CD14-positive monocyte (primary cell): ENCODE measurements at regions not wholly inside any gene's neighbourhood (a gene's known extent, or its start where the extent isn't known, plus 50 kb on each side); places are given as distances from the start of the nearest gene placed in this dataset.

Experiments
- DNase-seq, 3 donors: peaks; one replicate each; pipeline ENCODE4 v3.0.0-alpha.2; 2011 to 2022
- H2AFZ ChIP-seq: 2 replicates; pipeline ENCODE4 v1.6.0; 2012; ENCODE audit warnings: mild to moderate bottlenecking, low read depth, low read length, inconsistent platforms; ENCODE audit not compliant: insufficient read depth, poor library complexity, severe bottlenecking
- H3K27ac ChIP-seq, 2 donors: 1 replicate in 1 of 2; 2 replicates in 1 of 2; pipeline ENCODE4 v1.5.1; 2012 to 2013; ENCODE audit warnings: low read length in 2 of 2, control low read depth in 1 of 2, inconsistent platforms in 1 of 2, low read depth in 1 of 2, mild to moderate bottlenecking in 1 of 2
- H3K27me3 ChIP-seq, 2 donors: one replicate each; pipeline versions ENCODE4 v1.6.0 to v1.6.1; 2011 to 2013; ENCODE audit warnings: low read length in 2 of 2; ENCODE audit not compliant: control insufficient read depth in 2 of 2, insufficient read depth in 2 of 2
- H3K36me3 ChIP-seq, 2 donors: replicated peaks in 1 of 2; 1 replicate in 1 of 2; 2 replicates in 1 of 2; pipeline versions ENCODE4 v1.5.1 to v1.6.1; 2012 to 2013; ENCODE audit warnings: low read length in 2 of 2, control low read depth in 1 of 2, inconsistent platforms in 1 of 2, mild to moderate bottlenecking in 1 of 2; ENCODE audit not compliant: insufficient read depth in 2 of 2, control insufficient read depth in 1 of 2
- H3K4me1 ChIP-seq, 2 donors: 1 replicate in 1 of 2; 2 replicates in 1 of 2; pipeline versions ENCODE4 v1.5.1 to v1.6.1; 2012 to 2013; ENCODE audit warnings: low read length in 2 of 2, control low read depth in 1 of 2, inconsistent platforms in 1 of 2, mild to moderate bottlenecking in 1 of 2, moderate library complexity in 1 of 2; ENCODE audit not compliant: insufficient read depth in 2 of 2, control insufficient read depth in 1 of 2
- H3K4me2 ChIP-seq: replicated peaks from 2 replicates; pipeline ENCODE3; 2012; ENCODE audit warnings: low read length, moderate library complexity, mild to moderate bottlenecking; ENCODE audit not compliant: poor library complexity, severe bottlenecking; ENCODE audit errors: extremely low read depth
- H3K4me3 ChIP-seq, 3 experiments: fragments of 200-600 bp in 1 of 3; sonication (generic) in 1 of 3; replicated peaks in 1 of 3; 1 replicate in 2 of 3; 2 replicates in 1 of 3; pipeline ENCODE4 v1.5.1; 2011 to 2013; ENCODE audit warnings: low read length in 3 of 3, mild to moderate bottlenecking in 3 of 3, control low read depth in 2 of 3, low read depth in 2 of 3, inconsistent platforms in 1 of 3, moderate library complexity in 1 of 3
- H3K79me2 ChIP-seq: 2 replicates; pipeline ENCODE4 v1.6.0; 2012; ENCODE audit warnings: mild to moderate bottlenecking, control low read depth, inconsistent platforms, low read length, moderate library complexity; ENCODE audit not compliant: insufficient read depth
- H3K9ac ChIP-seq: 2 replicates; pipeline ENCODE4 v1.6.0; 2017; ENCODE audit warnings: low read length, mild to moderate bottlenecking; ENCODE audit not compliant: insufficient read depth, poor library complexity, severe bottlenecking
- H3K9me3 ChIP-seq, 2 donors: replicated peaks in 1 of 2; 1 replicate in 1 of 2; 2 replicates in 1 of 2; pipeline versions ENCODE4 v1.5.1 to v1.6.1; 2012 to 2013; ENCODE audit warnings: low read length in 2 of 2, control low read depth in 1 of 2; ENCODE audit not compliant: control insufficient read depth in 1 of 2, insufficient read depth in 1 of 2
- H4K20me1 ChIP-seq: 2 replicates; pipeline ENCODE4 v1.6.0; 2012; ENCODE audit warnings: mild to moderate bottlenecking, low read length, control low read depth, moderate library complexity; ENCODE audit not compliant: insufficient read depth
- H3K27ac Mint-ChIP-seq, 7 donors: one replicate each; pipeline ENCODE4 v1.8.0; 2020; ENCODE audit warnings: mild to moderate bottlenecking in 7 of 7, mixed read lengths in 7 of 7, moderate library complexity in 6 of 7, inconsistent platforms in 2 of 7
- H3K27me3 Mint-ChIP-seq, 3 donors: one replicate each; pipeline ENCODE4 v1.8.0; 2021 to 2022; ENCODE audit warnings: low read depth in 3 of 3, mild to moderate bottlenecking in 3 of 3, mixed read lengths in 3 of 3, moderate library complexity in 3 of 3, inconsistent platforms in 1 of 3
- H3K36me3 Mint-ChIP-seq, 2 donors: one replicate each; pipeline ENCODE4 v1.8.0; 2020; ENCODE audit warnings: mixed read lengths in 2 of 2, inconsistent platforms in 1 of 2, mild to moderate bottlenecking in 1 of 2
- H3K4me1 Mint-ChIP-seq: one replicate; pipeline ENCODE4 v1.8.0; 2020; ENCODE audit warnings: mild to moderate bottlenecking, mixed read lengths
- H3K4me3 Mint-ChIP-seq, 2 donors: one replicate each; pipeline ENCODE4 v1.8.0; 2020; ENCODE audit warnings: mild to moderate bottlenecking in 2 of 2, mixed read lengths in 2 of 2, moderate library complexity in 1 of 2
- H3K9me3 Mint-ChIP-seq, 7 donors: one replicate each; pipeline ENCODE4 v1.8.0; 2020 to 2022; ENCODE audit warnings: mixed read lengths in 7 of 7, mild to moderate bottlenecking in 6 of 7, moderate library complexity in 6 of 7, inconsistent platforms in 2 of 7
- WGBS: methylation state at CpG from one replicate; pipeline ENCODE4 v1.1.5; 2013; ENCODE audit warnings: missing lambda C conversion rate; ENCODE audit not compliant: insufficient coverage; 5-methylcytosine and 5-hydroxymethylcytosine counted together
- intact Hi-C, 2 donors: fragments of 100-400 bp; cut with micrococcal nuclease; formaldehyde crosslinking; loops; one replicate each; pipeline versions ENCODE4 v1.15.0 to v1.15.1; 2023
- TF ChIP-seq, protein P1 (sequence below): fragments of 200-600 bp; IDR thresholded peaks from one replicate; pipeline ENCODE4 v1.8.0; 2022; ENCODE audit warnings: antibody characterized with exemption, mild to moderate bottlenecking

DNA sequence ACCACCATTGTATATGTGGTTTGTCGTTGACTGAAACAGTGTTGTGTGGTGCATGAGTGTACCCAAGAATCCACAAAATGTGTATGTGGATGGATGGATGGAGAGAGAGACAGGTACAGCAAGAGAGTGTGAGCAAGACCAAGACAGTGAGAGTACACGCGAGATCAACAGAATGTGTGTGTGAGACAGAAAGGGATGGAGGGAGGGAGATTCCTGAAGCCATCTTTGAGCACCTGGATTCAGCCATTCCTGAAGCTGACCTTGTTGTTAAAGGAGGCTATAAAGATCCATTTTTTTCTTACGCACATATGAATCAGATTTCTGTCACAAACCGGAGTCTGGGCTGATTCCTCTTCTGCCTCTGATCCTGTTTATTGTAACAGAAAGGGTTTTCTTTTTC is 64.1 kb downstream of the TFAP2C start:
- Histone ChIP-seq H4K20me1 (no peaks in the 10 kb centered on the region), H3K9ac (no peak overlapping the region), H3K36me3 (no peaks in the 10 kb centered on the region), H3K27me3 (no peaks in the 10 kb centered on the region), H3K79me2 (no peaks in the 10 kb centered on the region), H3K9me3 (no peaks in the 10 kb centered on the region), H3K4me3 (no peak overlapping the region), H2AFZ (no peak overlapping the region), H3K4me1 (no peaks in the 10 kb centered on the region), H3K4me2 (no peak overlapping the region), H3K27ac (no peak overlapping the region)
- Mint-ChIP-seq H3K4me3 (no peak overlapping the region), H3K4me1 (no peaks in the 10 kb centered on the region), H3K9me3 (peaks cover 0 to 2% (median 0%) of the 10 kb centered on the region in 7 donors), H3K27ac (no peak overlapping the region), H3K36me3 (no peaks in the 10 kb centered on the region), H3K27me3 (peaks cover 2 to 14% (median 2%) of the 10 kb centered on the region in 3 donors)
- intact Hi-C loops = no loop called here
- DNase-seq = no peak
- TF ChIP-seq, protein P1, sequence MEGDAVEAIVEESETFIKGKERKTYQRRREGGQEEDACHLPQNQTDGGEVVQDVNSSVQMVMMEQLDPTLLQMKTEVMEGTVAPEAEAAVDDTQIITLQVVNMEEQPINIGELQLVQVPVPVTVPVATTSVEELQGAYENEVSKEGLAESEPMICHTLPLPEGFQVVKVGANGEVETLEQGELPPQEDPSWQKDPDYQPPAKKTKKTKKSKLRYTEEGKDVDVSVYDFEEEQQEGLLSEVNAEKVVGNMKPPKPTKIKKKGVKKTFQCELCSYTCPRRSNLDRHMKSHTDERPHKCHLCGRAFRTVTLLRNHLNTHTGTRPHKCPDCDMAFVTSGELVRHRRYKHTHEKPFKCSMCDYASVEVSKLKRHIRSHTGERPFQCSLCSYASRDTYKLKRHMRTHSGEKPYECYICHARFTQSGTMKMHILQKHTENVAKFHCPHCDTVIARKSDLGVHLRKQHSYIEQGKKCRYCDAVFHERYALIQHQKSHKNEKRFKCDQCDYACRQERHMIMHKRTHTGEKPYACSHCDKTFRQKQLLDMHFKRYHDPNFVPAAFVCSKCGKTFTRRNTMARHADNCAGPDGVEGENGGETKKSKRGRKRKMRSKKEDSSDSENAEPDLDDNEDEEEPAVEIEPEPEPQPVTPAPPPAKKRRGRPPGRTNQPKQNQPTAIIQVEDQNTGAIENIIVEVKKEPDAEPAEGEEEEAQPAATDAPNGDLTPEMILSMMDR = no peak
- WGBS = 100% methylated on average over 3 of the region's 5 CpGs

- Mint-ChIP-seq H3K36me3 (no peaks in the 10 kb centered on the region), H3K27me3 (peaks cover 0 to 8% (median 2%) of the 10 kb centered on the region in 3 donors), H3K4me1 (no peaks in the 10 kb centered on the region), H3K27ac (no peak overlapping the region), H3K9me3 (peaks cover 0 to 2% (median 0%) of the 10 kb centered on the region in 7 donors), H3K4me3 (no peak overlapping the region)
- Histone ChIP-seq H3K79me2 (no peaks in the 10 kb centered on the region), H3K9me3 (no peaks in the 10 kb centered on the region), H3K4me3 (no peak overlapping the region), H3K27me3 (no peaks in the 10 kb centered on the region), H3K4me2 (no peak overlapping the region), H4K20me1 (no peaks in the 10 kb centered on the region), H3K36me3 (no peaks in the 10 kb centered on the region), H3K27ac (no peak overlapping the region), H3K9ac (no peak overlapping the region), H2AFZ (no peak overlapping the region), H3K4me1 (no peaks in the 10 kb centered on the region)
- 84% methylated on average over 10 of the region's 11 CpGs for WGBS
- intact Hi-C loops = no loop called here
- TF ChIP-seq, protein P1 = no peak
- DNase-seq = no peak
Measured at GRCh38 chr20:56697476-56697875, 68.4 kb downstream of the TFAP2C start.
